Liver (tissue), 8 donors: ENCODE measurements at regions not wholly inside any gene's neighbourhood (a gene's known extent, or its start where the extent isn't known, plus 50 kb on each side); places are given as distances from the start of the nearest gene placed in this dataset.

ENCODE experiments used
- DNase-seq: peaks from one replicate; pipeline ENCODE4 v3.0.0-alpha.2; 2017; ENCODE audit warnings: low spot score
- H3K27ac ChIP-seq, 2 donors: one replicate each; pipeline ENCODE4 v1.7.0; 2013; ENCODE audit warnings: inconsistent platforms in 2 of 2, low read length in 2 of 2, control low read depth in 1 of 2, low read depth in 1 of 2, mild to moderate bottlenecking in 1 of 2
- H3K27me3 ChIP-seq, 4 donors: one replicate each; pipeline versions ENCODE4 v1.6.1 to v1.7.0; 2013; ENCODE audit warnings: low read length in 3 of 4, inconsistent platforms in 1 of 4, mild to moderate bottlenecking in 1 of 4, moderate library complexity in 1 of 4; ENCODE audit not compliant: control insufficient read depth in 4 of 4, insufficient read depth in 4 of 4
- H3K36me3 ChIP-seq, 4 donors: one replicate each; pipeline versions ENCODE4 v1.6.1 to v1.7.0; 2013; ENCODE audit warnings: low read length in 3 of 4, mild to moderate bottlenecking in 3 of 4, low read depth in 1 of 4, moderate library complexity in 1 of 4; ENCODE audit not compliant: control insufficient read depth in 4 of 4, insufficient read depth in 3 of 4
- H3K4me1 ChIP-seq, 4 donors: one replicate each; pipeline versions ENCODE4 v1.6.1 to v1.7.0; 2013; ENCODE audit warnings: low read length in 3 of 4, mild to moderate bottlenecking in 3 of 4, moderate library complexity in 1 of 4; ENCODE audit not compliant: control insufficient read depth in 4 of 4, insufficient read depth in 4 of 4
- H3K4me3 ChIP-seq, 3 donors: one replicate each; pipeline versions ENCODE4 v1.6.1 to v1.7.0; 2013; ENCODE audit warnings: low read length in 3 of 3, control low read depth in 1 of 3, low read depth in 1 of 3, mild to moderate bottlenecking in 1 of 3
- H3K9ac ChIP-seq, 2 donors: one replicate each; pipeline ENCODE4 v1.7.0; 2013; ENCODE audit warnings: low read length in 2 of 2, mild to moderate bottlenecking in 2 of 2, moderate library complexity in 2 of 2, control low read depth in 1 of 2, low read depth in 1 of 2
- H3K9me3 ChIP-seq, 4 donors: one replicate each; pipeline versions ENCODE4 v1.6.1 to v1.7.0; 2013; ENCODE audit warnings: low read length in 3 of 4; ENCODE audit not compliant: control insufficient read depth in 4 of 4
- ATF3 ChIP-seq: IDR thresholded peaks from 2 replicates; pipeline ENCODE4 v1.6.1; 2016; ENCODE audit warnings: antibody characterized with exemption
- CTCF ChIP-seq: fragments of 150-350 bp; IDR thresholded peaks from 2 replicates; pipeline ENCODE4 v1.5.1; 2017; ENCODE audit warnings: improper control_type of control experiment, low read depth, low read length; ENCODE audit not compliant: missing input control
- EGR1 ChIP-seq, 2 donors: IDR thresholded peaks; 2 replicates each; pipeline ENCODE4 v1.6.1; 2016 to 2018; ENCODE audit warnings: antibody characterized with exemption in 2 of 2, low read depth in 2 of 2
- FOXA1 ChIP-seq: IDR thresholded peaks from 2 replicates; pipeline ENCODE4 v1.6.1; 2016; ENCODE audit warnings: antibody characterized with exemption
- FOXA2 ChIP-seq: IDR thresholded peaks from 2 replicates; pipeline ENCODE4 v1.6.1; 2016; ENCODE audit warnings: antibody characterized with exemption
- HNF4G ChIP-seq: IDR thresholded peaks from 2 replicates; pipeline ENCODE4 v1.6.1; 2016; ENCODE audit warnings: antibody characterized with exemption
- JUND ChIP-seq, 2 donors: IDR thresholded peaks; 2 replicates each; pipeline ENCODE4 v1.6.1; 2016; ENCODE audit warnings: antibody characterized with exemption in 2 of 2
- MAX ChIP-seq: IDR thresholded peaks from 2 replicates; pipeline ENCODE4 v1.6.1; 2016; ENCODE audit warnings: antibody characterized with exemption
- NR2F2 ChIP-seq: IDR thresholded peaks from 2 replicates; pipeline ENCODE4 v1.6.1; 2016; ENCODE audit warnings: antibody characterized with exemption
- RAD21 ChIP-seq, 2 donors: IDR thresholded peaks; 2 replicates each; pipeline ENCODE4 v1.6.1; 2016; ENCODE audit warnings: antibody characterized with exemption in 2 of 2, mild to moderate bottlenecking in 2 of 2
- RXRA ChIP-seq, 2 donors: IDR thresholded peaks; 2 replicates each; pipeline ENCODE4 v1.6.1; 2017 to 2018; ENCODE audit warnings: antibody characterized with exemption in 2 of 2, mild to moderate bottlenecking in 1 of 2
- SP1 ChIP-seq: IDR thresholded peaks from 2 replicates; pipeline ENCODE4 v1.6.1; 2018; ENCODE audit warnings: antibody characterized with exemption, mild to moderate bottlenecking
- TAF1 ChIP-seq: conservative IDR thresholded peaks from 2 replicates; pipeline ENCODE4 v1.6.1; 2016; ENCODE audit warnings: antibody characterized with exemption, mild to moderate bottlenecking
- YY1 ChIP-seq: IDR thresholded peaks from 2 replicates; pipeline ENCODE4 v1.6.1; 2016; ENCODE audit warnings: antibody characterized with exemption, mild to moderate bottlenecking
- WGBS: extraction: QIAGEN DNeasy Blood & Tissue Kit; methylation state at CpG from one replicate; pipeline ENCODE4 v1.1.7; 2013; 5-methylcytosine and 5-hydroxymethylcytosine counted together
- TF ChIP-seq, protein P1 (sequence below): IDR thresholded peaks from 2 replicates; pipeline ENCODE4 v1.6.1; 2016; ENCODE audit warnings: antibody characterized with exemption
- TF ChIP-seq, protein P2 (sequence below): IDR thresholded peaks from 2 replicates; pipeline ENCODE4 v1.6.1; 2016; ENCODE audit warnings: antibody characterized with exemption, mild to moderate bottlenecking
- donor health status: healthy.
- donor health status: healthy.
- donor health status: healthy.
- donor health status: healthy.
- donor health status: healthy.

DNA sequence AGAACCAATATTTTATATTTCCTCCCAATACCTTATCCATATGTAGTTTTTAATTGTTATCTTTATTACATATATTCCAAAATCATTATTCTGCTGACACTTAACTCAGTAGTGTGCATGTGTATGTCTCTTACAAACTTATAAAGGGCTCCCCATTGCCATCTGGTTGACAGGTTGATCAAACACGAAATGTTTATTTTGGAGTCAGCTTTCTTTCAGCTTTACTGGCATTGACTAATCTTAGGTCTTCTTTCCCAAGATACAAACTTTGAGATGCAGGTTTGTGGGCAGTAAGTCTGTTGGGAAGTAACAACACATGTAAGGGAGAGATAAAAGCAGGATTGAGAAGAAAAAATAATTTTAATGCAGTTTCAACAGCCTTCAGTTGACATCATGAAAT, 716.0 kb upstream of the CHD1 start:
- Histone ChIP-seq H3K36me3 (no peaks in the 10 kb centered on the region), H3K9me3 (no peaks in the 10 kb centered on the region), H3K27ac (no peak overlapping the region), H3K9ac (no peak overlapping the region), H3K27me3 (no peaks in the 10 kb centered on the region), H3K4me1 (no peaks in the 10 kb centered on the region), H3K4me3 (no peak overlapping the region)
- DNase-seq: no peak
- TF ChIP-seq SP1 (no peak), HNF4G (no peak), RAD21 (IDR thresholded peaks at IDR 0.05) (no peak), NR2F2 (no peak), FOXA1 (no peak), TAF1 (no peak), YY1 (no peak), EGR1 (IDR thresholded peaks at IDR 0.05; ENCODE audit: low read depth in 2 of 2) (no peak), ATF3 (no peak), CTCF (no peak), MAX (no peak), FOXA2 (no peak), RXRA (IDR thresholded peaks at IDR 0.05) (no peak), JUND (IDR thresholded peaks at IDR 0.05) (no peak)
- TF ChIP-seq, protein P1, sequence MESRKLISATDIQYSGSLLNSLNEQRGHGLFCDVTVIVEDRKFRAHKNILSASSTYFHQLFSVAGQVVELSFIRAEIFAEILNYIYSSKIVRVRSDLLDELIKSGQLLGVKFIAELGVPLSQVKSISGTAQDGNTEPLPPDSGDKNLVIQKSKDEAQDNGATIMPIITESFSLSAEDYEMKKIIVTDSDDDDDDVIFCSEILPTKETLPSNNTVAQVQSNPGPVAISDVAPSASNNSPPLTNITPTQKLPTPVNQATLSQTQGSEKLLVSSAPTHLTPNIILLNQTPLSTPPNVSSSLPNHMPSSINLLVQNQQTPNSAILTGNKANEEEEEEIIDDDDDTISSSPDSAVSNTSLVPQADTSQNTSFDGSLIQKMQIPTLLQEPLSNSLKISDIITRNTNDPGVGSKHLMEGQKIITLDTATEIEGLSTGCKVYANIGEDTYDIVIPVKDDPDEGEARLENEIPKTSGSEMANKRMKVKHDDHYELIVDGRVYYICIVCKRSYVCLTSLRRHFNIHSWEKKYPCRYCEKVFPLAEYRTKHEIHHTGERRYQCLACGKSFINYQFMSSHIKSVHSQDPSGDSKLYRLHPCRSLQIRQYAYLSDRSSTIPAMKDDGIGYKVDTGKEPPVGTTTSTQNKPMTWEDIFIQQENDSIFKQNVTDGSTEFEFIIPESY: no peak
- TF ChIP-seq, protein P2, sequence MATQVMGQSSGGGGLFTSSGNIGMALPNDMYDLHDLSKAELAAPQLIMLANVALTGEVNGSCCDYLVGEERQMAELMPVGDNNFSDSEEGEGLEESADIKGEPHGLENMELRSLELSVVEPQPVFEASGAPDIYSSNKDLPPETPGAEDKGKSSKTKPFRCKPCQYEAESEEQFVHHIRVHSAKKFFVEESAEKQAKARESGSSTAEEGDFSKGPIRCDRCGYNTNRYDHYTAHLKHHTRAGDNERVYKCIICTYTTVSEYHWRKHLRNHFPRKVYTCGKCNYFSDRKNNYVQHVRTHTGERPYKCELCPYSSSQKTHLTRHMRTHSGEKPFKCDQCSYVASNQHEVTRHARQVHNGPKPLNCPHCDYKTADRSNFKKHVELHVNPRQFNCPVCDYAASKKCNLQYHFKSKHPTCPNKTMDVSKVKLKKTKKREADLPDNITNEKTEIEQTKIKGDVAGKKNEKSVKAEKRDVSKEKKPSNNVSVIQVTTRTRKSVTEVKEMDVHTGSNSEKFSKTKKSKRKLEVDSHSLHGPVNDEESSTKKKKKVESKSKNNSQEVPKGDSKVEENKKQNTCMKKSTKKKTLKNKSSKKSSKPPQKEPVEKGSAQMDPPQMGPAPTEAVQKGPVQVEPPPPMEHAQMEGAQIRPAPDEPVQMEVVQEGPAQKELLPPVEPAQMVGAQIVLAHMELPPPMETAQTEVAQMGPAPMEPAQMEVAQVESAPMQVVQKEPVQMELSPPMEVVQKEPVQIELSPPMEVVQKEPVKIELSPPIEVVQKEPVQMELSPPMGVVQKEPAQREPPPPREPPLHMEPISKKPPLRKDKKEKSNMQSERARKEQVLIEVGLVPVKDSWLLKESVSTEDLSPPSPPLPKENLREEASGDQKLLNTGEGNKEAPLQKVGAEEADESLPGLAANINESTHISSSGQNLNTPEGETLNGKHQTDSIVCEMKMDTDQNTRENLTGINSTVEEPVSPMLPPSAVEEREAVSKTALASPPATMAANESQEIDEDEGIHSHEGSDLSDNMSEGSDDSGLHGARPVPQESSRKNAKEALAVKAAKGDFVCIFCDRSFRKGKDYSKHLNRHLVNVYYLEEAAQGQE: no peak
- WGBS: 49% methylated on average over 1 of the region's 1 CpG

- no peak overlapping the region for H3K4me3 ChIP-seq
- no peaks in the 10 kb centered on the region for H3K4me1 ChIP-seq
- no peak overlapping the region for H3K9ac ChIP-seq
- no peaks in the 10 kb centered on the region for H3K9me3 ChIP-seq
- H3K27me3 ChIP-seq: no peaks in the 10 kb centered on the region
- DNase-seq: no peak
- WGBS: 82% methylated on average over 2 of the region's 2 CpGs
- H3K27ac ChIP-seq: no peak overlapping the region
- H3K36me3 ChIP-seq: no peaks in the 10 kb centered on the region
- TF ChIP-seq FOXA2: no peak
- TF ChIP-seq, protein P1: no peak
- no peak for TF ChIP-seq TAF1
- TF ChIP-seq CTCF: no peak
Measured at GRCh38 chr5:99640646-99641045, 711.8 kb upstream of the CHD1 start.
